GM19328 (cell line): ENCODE measurements at regions not wholly inside any gene's neighbourhood (a gene's known extent, or its start where the extent isn't known, plus 50 kb on each side); places are given as distances from the start of the nearest gene placed in this dataset.
"Not testable (repeated sequence)": the region's sequence is repeated elsewhere in the genome, so short reads cannot be mapped to it uniquely, and the experiment has no call there.

Experiments used
- ATAC-seq: cut with Tn5 transposase; IDR thresholded peaks from one replicate; pipeline ENCODE4 v1.9.1; 2021; ENCODE audit warnings: mild to moderate bottlenecking, moderate library complexity; ENCODE audit not compliant: unreplicated experiment

DNA sequence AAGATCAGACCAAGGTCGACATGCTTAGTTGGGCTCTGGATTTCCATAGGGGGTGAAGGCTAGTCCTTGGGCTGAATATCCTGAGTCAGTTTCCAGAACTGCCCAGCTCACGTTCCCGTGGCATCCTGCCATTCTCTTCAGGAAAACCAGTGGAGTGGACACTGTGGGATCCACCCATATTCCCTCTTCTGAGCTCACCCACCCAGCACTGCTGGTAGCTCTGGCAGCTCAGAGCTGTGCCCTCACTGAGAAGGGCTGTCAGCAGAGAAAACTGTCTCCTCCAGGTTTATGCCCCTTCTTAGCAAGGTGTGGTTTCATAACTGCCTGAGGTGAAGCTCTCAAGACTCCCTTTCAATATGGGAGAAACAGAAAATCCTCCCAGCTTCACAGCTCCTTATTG is 111.7 kb downstream of the GGTLC2 start:
- no peak for ATAC-seq

DNA sequence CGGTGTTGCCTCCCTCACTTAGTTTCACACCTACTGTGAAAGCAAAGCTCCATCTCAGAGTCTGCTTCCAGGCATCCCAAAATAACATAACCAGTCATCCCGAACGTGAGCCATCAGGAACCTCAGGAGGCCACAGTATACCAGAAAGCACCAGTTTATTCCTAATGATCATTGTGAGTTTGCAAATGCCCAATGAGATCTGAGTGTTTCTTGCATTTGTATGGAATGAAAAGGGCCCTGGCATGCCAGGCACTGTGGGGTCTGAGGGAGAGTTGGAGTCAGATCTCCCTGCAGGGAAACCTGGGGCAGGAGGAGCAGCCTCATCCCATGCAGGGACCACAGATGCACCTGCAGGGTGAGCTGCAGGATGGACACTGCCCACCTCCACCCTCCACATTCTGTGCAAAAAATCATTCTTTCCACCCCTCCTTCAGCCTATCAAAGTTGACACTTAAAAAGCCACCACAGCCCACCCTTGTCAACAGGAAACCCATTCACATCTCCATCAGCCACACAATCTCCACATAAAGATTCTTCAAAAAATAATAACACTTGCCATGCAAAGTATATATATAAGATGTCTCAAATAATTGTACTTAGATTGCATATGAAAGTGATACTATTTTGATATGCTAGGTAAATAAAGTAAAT is 112.3 kb downstream of the GGTLC2 start:
- not testable (repeated sequence) for ATAC-seq

DNA sequence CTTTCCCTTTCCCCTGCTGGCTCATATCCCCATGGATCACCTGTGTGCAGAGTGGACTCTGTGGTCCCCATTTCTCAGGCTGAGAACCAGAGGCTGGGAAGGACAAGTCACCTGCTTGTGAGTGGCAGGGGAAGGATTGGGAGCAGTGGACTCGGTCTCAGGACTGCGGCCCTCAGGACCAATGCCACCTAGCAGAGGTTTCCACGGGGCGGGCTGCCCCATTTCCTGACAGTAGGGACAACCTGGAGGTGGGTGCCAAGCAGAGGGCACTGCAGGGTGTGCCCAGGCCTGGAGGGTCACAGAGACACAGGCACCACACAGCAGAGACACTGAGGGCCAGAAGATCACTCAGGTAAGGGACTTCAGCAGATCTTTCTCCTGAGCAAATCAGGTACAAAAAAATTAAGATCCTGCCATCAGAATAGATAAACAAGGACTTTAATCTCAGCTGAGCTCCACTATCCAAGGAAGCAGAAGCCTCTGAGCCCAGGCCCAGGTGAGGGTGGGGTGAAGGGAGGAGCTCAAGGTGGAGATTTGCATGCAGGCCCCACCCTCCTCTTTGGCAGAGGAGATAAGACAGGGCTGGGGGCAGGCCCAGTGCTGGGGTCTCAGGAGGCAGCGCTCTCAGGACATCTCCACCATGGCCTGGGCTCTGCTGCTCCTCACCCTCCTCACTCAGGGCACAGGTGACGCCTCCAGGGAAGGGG is 113.8 kb downstream of the GGTLC2 start:
- not testable (repeated sequence) for ATAC-seq

DNA sequence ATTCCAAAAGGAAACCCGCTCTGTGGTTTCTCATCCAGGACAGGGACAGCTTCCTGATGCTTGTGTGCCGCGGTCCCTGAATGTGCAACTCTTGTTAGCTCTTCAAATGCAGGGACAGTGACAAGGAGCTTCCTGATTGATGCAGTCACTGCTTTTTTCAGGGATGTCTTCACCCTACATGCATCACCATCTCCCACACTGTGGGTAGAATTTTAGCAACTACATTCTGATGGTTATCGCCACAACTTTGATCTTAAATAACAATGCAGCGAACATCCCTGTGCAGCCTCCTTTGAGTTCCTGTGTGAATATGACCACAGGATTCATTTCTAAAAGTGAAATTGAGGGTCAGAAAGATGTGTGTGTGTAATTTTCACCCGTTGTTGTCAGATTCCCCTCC is 115.0 kb downstream of the GGTLC2 start:
- ATAC-seq, result no peak

DNA sequence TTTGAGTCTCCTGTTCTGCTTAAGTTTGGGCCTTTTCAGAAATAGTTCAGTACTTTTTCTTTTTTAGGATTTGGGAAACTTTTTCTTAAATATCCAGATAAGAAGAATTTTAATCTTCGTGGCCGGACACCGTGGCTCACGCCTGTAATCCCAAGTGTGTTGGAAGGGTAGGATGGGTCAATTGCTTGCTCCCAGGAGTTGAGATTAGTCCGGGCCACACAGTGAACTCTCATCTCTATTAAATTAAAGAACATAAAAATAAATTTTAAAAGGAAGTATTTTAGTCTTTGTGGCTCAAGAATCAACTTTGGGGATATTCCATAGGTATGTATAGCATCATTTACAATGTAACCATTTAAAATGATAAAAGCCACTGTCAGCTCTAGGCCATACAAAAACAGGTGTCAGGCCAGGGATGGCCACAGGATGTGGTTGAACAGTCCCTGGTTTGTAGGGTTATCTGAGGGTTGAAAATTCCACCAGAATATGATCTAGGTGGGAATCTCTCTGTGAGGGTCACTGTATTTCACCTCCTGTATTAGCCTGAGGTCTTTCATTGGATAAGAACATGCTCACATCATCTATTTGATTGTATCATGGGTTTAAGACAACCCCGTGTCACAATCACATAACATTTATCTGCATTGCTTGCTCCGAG is 115.6 kb downstream of the GGTLC2 start:
- ATAC-seq, result no peak

DNA sequence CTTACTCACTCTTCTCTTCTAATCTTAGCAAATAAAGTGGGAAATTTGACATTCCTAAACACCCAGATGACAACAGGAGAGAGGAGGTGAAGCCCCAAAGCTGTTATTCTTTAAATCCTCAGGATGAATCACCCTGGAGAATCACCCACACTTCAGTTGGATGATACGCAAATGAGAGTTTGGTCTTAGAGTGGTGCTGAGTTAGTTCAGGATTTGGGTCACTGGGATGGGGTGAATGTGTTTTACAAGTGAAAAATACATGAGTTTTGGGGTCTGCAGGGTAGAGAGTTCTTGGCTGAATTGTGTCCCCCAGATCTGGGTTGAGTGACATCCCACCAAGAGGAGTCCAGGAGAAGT is 117.2 kb downstream of the GGTLC2 start:
- ATAC-seq, result no peak

DNA sequence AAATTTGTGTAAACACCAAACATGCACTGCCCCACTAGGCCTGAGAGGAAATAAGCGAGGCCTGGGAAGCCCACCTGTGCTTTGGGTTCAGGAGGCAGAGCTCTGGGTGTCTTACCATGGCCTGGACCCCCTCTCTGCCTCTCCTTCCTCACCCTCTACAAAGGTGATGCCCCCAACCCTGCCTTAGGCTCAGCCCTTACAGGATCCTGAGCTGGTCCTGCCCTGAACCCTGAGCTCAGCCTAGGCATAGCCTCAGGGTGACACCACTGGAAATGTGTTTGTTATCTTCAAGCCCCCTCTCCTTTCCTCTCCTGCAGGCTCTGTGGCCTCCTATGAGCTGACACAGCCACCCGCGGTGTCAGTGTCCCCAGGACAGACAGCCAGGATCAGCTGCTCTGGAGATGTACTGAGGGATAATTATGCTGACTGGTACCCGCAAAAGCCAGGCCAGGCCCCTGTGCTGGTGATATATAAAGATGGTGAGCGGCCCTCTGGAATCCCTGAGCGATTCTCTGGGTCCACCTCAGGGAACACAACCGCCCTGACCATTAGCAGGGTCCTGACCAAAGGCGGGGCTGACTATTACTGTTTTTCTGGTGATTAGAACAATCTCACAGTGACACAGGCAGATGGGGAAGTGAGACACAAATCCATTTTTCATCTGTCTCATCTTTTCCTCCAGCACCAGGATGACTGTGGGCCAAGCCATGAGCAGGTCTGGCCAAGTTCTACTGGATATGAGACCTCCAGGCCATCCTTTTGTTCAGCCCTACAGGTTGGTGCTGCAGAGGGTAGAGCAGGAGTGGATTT is 117.8 kb downstream of the GGTLC2 start:
- no peak for ATAC-seq

GRCh38 chr22:22763512-22763911 is 119.1 kb downstream of the GGTLC2 start:
- no peak for ATAC-seq

DNA sequence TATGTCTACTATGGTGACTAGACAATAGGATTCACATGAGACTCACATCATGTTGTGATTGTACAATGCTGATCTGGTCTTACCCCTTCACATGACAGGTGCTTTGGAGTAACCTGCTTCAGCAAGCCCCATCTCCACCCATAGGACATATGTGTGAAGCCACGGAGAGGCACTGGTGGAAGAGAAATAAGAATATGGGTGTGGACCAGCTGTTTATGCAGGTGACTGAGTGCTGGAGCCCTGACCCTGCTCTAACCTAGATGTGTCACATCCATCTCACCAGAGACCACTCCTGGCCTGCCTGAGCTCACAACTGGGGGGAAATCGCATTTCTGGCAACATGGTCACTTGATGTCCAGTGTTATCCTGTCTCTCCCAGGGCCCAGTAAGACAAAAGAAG is 119.7 kb downstream of the GGTLC2 start:
- no peak for ATAC-seq

GRCh38 chr22:22767876-22768602 is 119.6 kb upstream of the IGLL5 start:
- no peak for ATAC-seq

- ATAC-seq, result no peak
Observed at GRCh38 chr22:22768885-22769284, 118.7 kb upstream of the IGLL5 start.

DNA sequence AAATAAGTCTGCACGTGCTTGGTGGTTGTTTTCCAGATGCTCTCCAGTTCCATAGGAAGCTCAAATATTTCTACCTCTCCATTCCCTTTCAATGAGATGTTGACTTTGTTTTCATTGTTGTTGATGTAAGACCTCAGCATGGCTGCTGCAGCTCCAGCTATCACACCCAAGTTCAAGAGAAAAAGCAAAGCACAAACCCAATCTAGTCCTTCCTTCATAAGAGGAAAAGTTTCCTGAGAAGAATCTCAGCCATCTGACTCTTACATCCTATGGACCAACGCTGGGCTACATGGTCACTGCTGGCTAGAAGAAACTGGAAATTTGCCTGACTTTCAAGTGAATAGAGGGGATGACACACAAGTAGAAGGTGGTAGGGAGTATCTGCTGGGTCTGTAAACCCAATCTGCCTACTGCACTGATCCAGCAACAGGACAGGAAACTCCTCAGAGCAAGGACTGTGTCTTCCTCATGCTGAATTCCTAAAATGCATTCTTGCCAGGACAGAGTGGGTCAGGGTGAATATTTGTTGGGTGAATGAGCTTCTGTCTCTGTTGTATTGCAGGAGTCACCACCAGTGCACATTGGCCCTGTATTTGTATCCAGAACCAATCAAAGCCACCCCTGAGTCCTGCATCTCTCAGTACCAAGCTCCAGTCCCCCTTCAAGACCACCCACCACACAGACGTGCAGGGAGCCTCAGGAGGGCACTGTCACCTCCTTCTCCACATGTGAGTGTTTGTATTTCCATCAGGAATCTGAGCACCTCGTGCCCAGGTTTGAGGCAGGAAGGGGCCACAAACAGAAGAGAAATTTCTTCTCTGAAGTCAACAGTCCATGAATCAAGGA is 118.0 kb upstream of the IGLL5 start:
- no peak for ATAC-seq

DNA sequence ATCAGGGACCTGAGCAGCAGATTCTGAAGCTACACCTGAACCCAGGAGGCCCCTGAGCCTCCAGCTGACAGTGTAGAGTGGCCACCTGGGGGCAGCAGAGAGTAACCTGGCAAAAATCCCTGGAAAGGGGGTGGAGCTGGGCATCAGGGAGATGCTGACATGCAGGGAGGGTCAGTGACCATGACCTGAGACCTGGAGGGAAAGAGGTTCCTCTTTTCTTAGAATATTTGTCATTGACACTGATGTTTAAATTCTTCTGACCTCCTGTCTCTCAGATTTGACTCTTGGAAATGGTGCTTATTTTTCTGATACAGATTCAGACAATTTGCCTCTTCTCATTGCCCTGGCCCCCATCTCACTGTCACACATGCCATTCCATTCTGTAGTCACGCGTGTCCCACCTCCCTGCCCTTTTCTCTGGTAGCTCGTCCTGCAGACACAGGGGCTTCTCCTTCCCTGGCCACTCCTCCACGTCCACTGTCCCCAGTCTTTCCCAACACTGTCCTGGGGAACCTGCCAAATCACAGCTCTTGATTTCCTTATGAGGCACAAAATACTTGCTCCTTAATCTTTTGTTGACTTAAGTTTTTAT is 117.2 kb upstream of the IGLL5 start:
- ATAC-seq, result no peak

- ATAC-seq, result no peak
Observed at GRCh38 chr22:22770881-22771280, 116.7 kb upstream of the IGLL5 start.

- no peak for ATAC-seq
Observed at GRCh38 chr22:22771696-22772377, 115.8 kb upstream of the IGLL5 start.

- no peak for ATAC-seq
Observed at GRCh38 chr22:22772396-22772795, 115.2 kb upstream of the IGLL5 start.

- ATAC-seq, result no peak
Observed at GRCh38 chr22:22772883-22773282, 114.7 kb upstream of the IGLL5 start.

GRCh38 chr22:22773427-22773826 is 114.2 kb upstream of the IGLL5 start:
- ATAC-seq, result no peak
